Upper lobe of left lung (tissue), 6 donors: ENCODE measurements at regions not wholly inside any gene's neighbourhood (a gene's known extent, or its start where the extent isn't known, plus 50 kb on each side); places are given as distances from the start of the nearest gene placed in this dataset.

Experiments
- ATAC-seq, 2 donors: fragments of 200-7000 bp; cut with Tn5 transposase; one replicate each; pipeline ENCODE4 v1.9.1; 2022; ENCODE audit warnings: mild to moderate bottlenecking in 2 of 2, moderate library complexity in 2 of 2; ENCODE audit not compliant: low FRiP score in 2 of 2
- DNase-seq, 2 donors: peaks; one replicate each; pipeline ENCODE4 v3.0.0-alpha.2; 2019 to 2020
- H3K27ac ChIP-seq, 4 donors: fragments of 200-600 bp; sonication (generic); one replicate each; pipeline ENCODE4 v1.5.1; 2016 to 2019
- H3K27me3 ChIP-seq, 4 donors: fragments of 200-600 bp; sonication (generic); one replicate each; pipeline ENCODE4 v1.5.1; 2017 to 2019
- H3K36me3 ChIP-seq, 4 donors: fragments of 200-600 bp; sonication (generic); one replicate each; pipeline ENCODE4 v1.5.1; 2016 to 2019
- H3K4me1 ChIP-seq, 4 donors: fragments of 200-600 bp; sonication (generic); one replicate each; pipeline ENCODE4 v1.5.1; 2018 to 2019
- H3K4me3 ChIP-seq, 4 donors: fragments of 200-600 bp; sonication (generic); one replicate each; pipeline ENCODE4 v1.5.1; 2017 to 2019; ENCODE audit warnings: mild to moderate bottlenecking in 2 of 4, moderate library complexity in 1 of 4
- H3K9me3 ChIP-seq, 4 donors: fragments of 200-600 bp; sonication (generic); one replicate each; pipeline ENCODE4 v1.5.1; 2018 to 2019
- EP300 ChIP-seq, 4 donors: sonication (generic); formaldehyde crosslinking; IDR thresholded peaks; one replicate each; pipeline ENCODE4 v1.5.1; 2017; ENCODE audit warnings: antibody characterized with exemption in 4 of 4, control low read depth in 2 of 4
- POLR2A ChIP-seq, 4 donors: fragments of 450-650 bp; IDR thresholded peaks; one replicate each; pipeline ENCODE4 v1.5.1; 2016 to 2017; ENCODE audit warnings: antibody characterized with exemption in 4 of 4, mild to moderate bottlenecking in 2 of 4
- POLR2AphosphoS5 ChIP-seq, 2 donors: sonication (generic); formaldehyde crosslinking; IDR thresholded peaks; one replicate each; pipeline ENCODE4 v1.5.1; 2017; ENCODE audit warnings: antibody characterized with exemption in 2 of 2
- WGBS, 2 donors: methylation state at CpG; one replicate each; pipeline ENCODE4 v1.1.5; 2017 to 2018; 5-methylcytosine and 5-hydroxymethylcytosine counted together
- TF ChIP-seq, protein P1 (sequence below), 6 experiments: fragments of 450-650 bp in 4 of 6; fragments of 200-600 bp in 2 of 6; sonication (generic) in 2 of 6; IDR thresholded peaks; one replicate each; pipeline ENCODE4 v1.5.1; 2016 to 2019; ENCODE audit warnings: antibody characterized with exemption in 6 of 6
- donor health status: DM: no; HTN: no; CAD: no; lungs with moderate emphysema.
- donor health status: DM: no; HTN: yes; CAD: no; lungs with severe emphysema.

DNA sequence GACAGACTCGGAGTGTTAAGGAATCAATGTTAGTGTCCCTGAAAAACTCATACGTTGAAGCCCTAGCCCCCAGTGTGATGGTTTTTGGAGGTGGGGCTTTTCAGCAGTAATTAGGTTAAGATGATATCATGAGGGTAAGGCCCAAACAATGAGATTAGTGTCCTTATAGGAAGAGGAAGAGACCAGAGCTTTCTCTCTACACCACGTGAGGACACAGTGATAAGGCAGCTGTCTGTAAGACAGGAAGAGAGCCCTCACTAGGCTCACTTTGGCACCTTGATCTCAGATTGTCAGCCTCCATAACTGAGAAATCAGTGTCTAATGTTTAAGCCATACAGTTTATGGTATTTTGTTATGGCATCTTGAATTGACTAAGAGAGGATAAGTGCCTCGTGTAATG is 403.2 kb downstream of the NPIPA7 start:
- TF ChIP-seq POLR2AphosphoS5 (IDR thresholded peaks at IDR 0.05), result no peak
- TF ChIP-seq, protein P1, sequence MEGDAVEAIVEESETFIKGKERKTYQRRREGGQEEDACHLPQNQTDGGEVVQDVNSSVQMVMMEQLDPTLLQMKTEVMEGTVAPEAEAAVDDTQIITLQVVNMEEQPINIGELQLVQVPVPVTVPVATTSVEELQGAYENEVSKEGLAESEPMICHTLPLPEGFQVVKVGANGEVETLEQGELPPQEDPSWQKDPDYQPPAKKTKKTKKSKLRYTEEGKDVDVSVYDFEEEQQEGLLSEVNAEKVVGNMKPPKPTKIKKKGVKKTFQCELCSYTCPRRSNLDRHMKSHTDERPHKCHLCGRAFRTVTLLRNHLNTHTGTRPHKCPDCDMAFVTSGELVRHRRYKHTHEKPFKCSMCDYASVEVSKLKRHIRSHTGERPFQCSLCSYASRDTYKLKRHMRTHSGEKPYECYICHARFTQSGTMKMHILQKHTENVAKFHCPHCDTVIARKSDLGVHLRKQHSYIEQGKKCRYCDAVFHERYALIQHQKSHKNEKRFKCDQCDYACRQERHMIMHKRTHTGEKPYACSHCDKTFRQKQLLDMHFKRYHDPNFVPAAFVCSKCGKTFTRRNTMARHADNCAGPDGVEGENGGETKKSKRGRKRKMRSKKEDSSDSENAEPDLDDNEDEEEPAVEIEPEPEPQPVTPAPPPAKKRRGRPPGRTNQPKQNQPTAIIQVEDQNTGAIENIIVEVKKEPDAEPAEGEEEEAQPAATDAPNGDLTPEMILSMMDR (IDR thresholded peaks at IDR 0.05), result no peak
- no peak for TF ChIP-seq EP300 (IDR thresholded peaks at IDR 0.05)
- no peak for TF ChIP-seq POLR2A (IDR thresholded peaks at IDR 0.05)
- no peak overlapping the region for H3K27ac ChIP-seq
- H3K9me3 ChIP-seq, result no peaks in the 10 kb centered on the region
- no peaks in the 10 kb centered on the region for H3K27me3 ChIP-seq
- no peak overlapping the region for H3K4me3 ChIP-seq
- H3K4me1 ChIP-seq, result no peaks in the 10 kb centered on the region
- WGBS, 2 donors, result 57 to 58% methylated on average over 4 of the region's 4 CpGs
- ATAC-seq, result no peak
- no peak for DNase-seq
- H3K36me3 ChIP-seq, result no peaks in the 10 kb centered on the region

GRCh38 chr16:16788004-16788403 is 409.1 kb downstream of the NPIPA7 start:
- no peak for TF ChIP-seq POLR2AphosphoS5 (IDR thresholded peaks at IDR 0.05)
- Histone ChIP-seq H3K4me1 (no peaks in the 10 kb centered on the region), H3K27me3 (no peaks in the 10 kb centered on the region), H3K9me3 (peaks cover 6 to 12% (median 10%) of the 10 kb centered on the region in 4 donors), H3K4me3 (no peak overlapping the region), H3K36me3 (no peaks in the 10 kb centered on the region), H3K27ac (no peak overlapping the region)
- 53 to 59% methylated on average over 2 of the region's 2 CpGs for WGBS, 2 donors
- DNase-seq, result no peak
- no peak for ATAC-seq

DNA sequence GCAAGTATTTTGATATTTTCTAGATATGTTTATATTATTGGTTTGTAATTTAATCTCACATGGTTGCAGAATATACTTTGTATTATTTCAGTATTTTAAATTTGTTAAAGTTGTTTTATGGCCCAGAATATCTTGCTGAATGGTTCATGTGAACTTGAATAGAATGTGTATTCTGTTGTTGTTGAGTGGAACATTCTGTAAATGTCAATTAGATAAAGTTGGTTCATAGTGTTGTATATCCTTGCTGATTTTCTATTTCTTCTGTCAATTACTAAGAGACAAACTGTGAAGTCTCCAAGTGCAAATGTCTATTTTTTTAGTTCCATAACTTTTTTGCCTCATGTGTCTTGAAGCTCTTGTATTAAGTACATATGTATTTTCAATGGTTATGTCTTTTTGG is 411.7 kb downstream of the NPIPA7 start:
- Histone ChIP-seq H3K27ac (no peak overlapping the region), H3K27me3 (no peaks in the 10 kb centered on the region), H3K9me3 (peaks cover 6 to 12% (median 10%) of the 10 kb centered on the region in 4 donors), H3K4me1 (no peaks in the 10 kb centered on the region), H3K4me3 (no peak overlapping the region), H3K36me3 (no peaks in the 10 kb centered on the region)
- TF ChIP-seq POLR2AphosphoS5 (IDR thresholded peaks at IDR 0.05) (no peak), POLR2A (IDR thresholded peaks at IDR 0.05) (no peak), EP300 (IDR thresholded peaks at IDR 0.05) (no peak)
- TF ChIP-seq, protein P1 (IDR thresholded peaks at IDR 0.05), result no peak
- DNase-seq, result no peak
- no peak for ATAC-seq

- H3K4me1 ChIP-seq, result no peaks in the 10 kb centered on the region
- no peak overlapping the region for H3K27ac ChIP-seq
- no peaks in the 10 kb centered on the region for H3K36me3 ChIP-seq
- 70 to 80% methylated on average over 1 of the region's 1 CpG for WGBS, 2 donors
- TF ChIP-seq POLR2A (IDR thresholded peaks at IDR 0.05) (no peak), POLR2AphosphoS5 (IDR thresholded peaks at IDR 0.05) (no peak), EP300 (IDR thresholded peaks at IDR 0.05) (no peak)
- TF ChIP-seq, protein P1 (IDR thresholded peaks at IDR 0.05), result no peak
- no peaks in the 10 kb centered on the region for H3K27me3 ChIP-seq
- H3K9me3 ChIP-seq, result peaks cover 6 to 12% (median 10%) of the 10 kb centered on the region in 4 donors
- ATAC-seq (no peak), DNase-seq (no peak)
- H3K4me3 ChIP-seq, result no peak overlapping the region
These were observed 412.1 kb downstream of the NPIPA7 start for GRCh38 chr16:16791051-16791450.

- TF ChIP-seq POLR2AphosphoS5 (IDR thresholded peaks at IDR 0.05), result no peak
- TF ChIP-seq POLR2A (IDR thresholded peaks at IDR 0.05), result no peak
- no peak for TF ChIP-seq EP300 (IDR thresholded peaks at IDR 0.05)
- TF ChIP-seq, protein P1 (IDR thresholded peaks at IDR 0.05), result no peak
- Histone ChIP-seq H3K4me1 (no peaks in the 10 kb centered on the region), H3K27ac (no peak overlapping the region), H3K36me3 (no peaks in the 10 kb centered on the region), H3K27me3 (no peaks in the 10 kb centered on the region), H3K4me3 (no peak overlapping the region), H3K9me3 (no peaks in the 10 kb centered on the region)
- no peak for DNase-seq
- 48 to 63% methylated on average over 2 of the region's 2 CpGs for WGBS, 2 donors
- no peak for ATAC-seq
These were observed 418.3 kb downstream of the NPIPA7 start for GRCh38 chr16:16797239-16797638.
